Fibroblast of lung (primary cell): ENCODE measurements at regions not wholly inside any gene's neighbourhood (a gene's known extent, or its start where the extent isn't known, plus 50 kb on each side); places are given as distances from the start of the nearest gene placed in this dataset.

ENCODE experiments used
- DNase-seq, 2 donors: peaks; one replicate each; pipeline versions ENCODE4 v3.0.0 to v3.0.0-alpha.2; 2010; ENCODE audit warnings: low read depth in 2 of 2
- H2AFZ ChIP-seq: 2 replicates; pipeline ENCODE4 v1.5.1; 2012; ENCODE audit warnings: low read length, control low read depth, inconsistent platforms
- H3K27ac ChIP-seq: 2 replicates; pipeline ENCODE4 v1.5.1; 2011; ENCODE audit warnings: low read length, control low read depth; ENCODE audit not compliant: insufficient read depth
- H3K27me3 ChIP-seq: 2 replicates; pipeline ENCODE4 v1.5.1; 2011; ENCODE audit warnings: mild to moderate bottlenecking, low read length; ENCODE audit not compliant: control insufficient read depth, insufficient read depth
- H3K36me3 ChIP-seq: 2 replicates; pipeline ENCODE4 v1.5.1; 2011; ENCODE audit warnings: low read length; ENCODE audit not compliant: control insufficient read depth, insufficient read depth
- H3K4me1 ChIP-seq: 2 replicates; pipeline ENCODE4 v1.5.1; 2011; ENCODE audit warnings: low read length; ENCODE audit not compliant: control insufficient read depth, insufficient read depth; ENCODE audit errors: extremely low read depth
- H3K4me2 ChIP-seq: 2 replicates; pipeline ENCODE4 v1.5.1; 2011; ENCODE audit warnings: low read length, control low read depth; ENCODE audit not compliant: insufficient read depth; ENCODE audit errors: extremely low read depth
- H3K4me3 ChIP-seq, 4 experiments: fragments of 200-600 bp in 1 of 4; sonication (generic) in 1 of 4; replicated peaks in 1 of 4; 2 replicates each; pipeline ENCODE4 v1.5.1; 2011 to 2016; ENCODE audit warnings: low read length in 4 of 4, low read depth in 3 of 4, mild to moderate bottlenecking in 3 of 4, control low read depth in 2 of 4, inconsistent platforms in 1 of 4, mixed read lengths in 1 of 4; ENCODE audit not compliant: insufficient read depth in 1 of 4; ENCODE audit errors: control extremely low read depth in 1 of 4
- H3K79me2 ChIP-seq: 2 replicates; pipeline ENCODE4 v1.5.1; 2012; ENCODE audit warnings: mild to moderate bottlenecking, low read length, inconsistent platforms; ENCODE audit not compliant: control insufficient read depth, insufficient read depth
- H3K9ac ChIP-seq: 2 replicates; pipeline ENCODE4 v1.5.1; 2011; ENCODE audit warnings: mild to moderate bottlenecking, low read length, control low read depth; ENCODE audit not compliant: insufficient read depth
- H3K9me3 ChIP-seq: 2 replicates; pipeline ENCODE4 v1.5.1; 2012; ENCODE audit warnings: low read depth, low read length; ENCODE audit not compliant: control insufficient read depth, insufficient read depth
- H4K20me1 ChIP-seq: 2 replicates; pipeline ENCODE4 v1.5.1; 2011; ENCODE audit warnings: low read length; ENCODE audit not compliant: control insufficient read depth, insufficient read depth; ENCODE audit errors: extremely low read depth
- EZH2 ChIP-seq: IDR thresholded peaks from 2 replicates; pipeline ENCODE4 v1.5.1; 2012; ENCODE audit warnings: low read length, control low read depth, mild to moderate bottlenecking; ENCODE audit errors: missing control alignments
- TF ChIP-seq, protein P1 (sequence below), 2 donors: IDR thresholded peaks in 1 of 2; conservative IDR thresholded peaks in 1 of 2; 1 replicate in 1 of 2; 2 replicates in 1 of 2; pipeline ENCODE4 v1.5.1; 2011 to 2012; ENCODE audit warnings: low read length in 2 of 2, control low read depth in 1 of 2, inconsistent platforms in 1 of 2, low read depth in 1 of 2, mild to moderate bottlenecking in 1 of 2

DNA sequence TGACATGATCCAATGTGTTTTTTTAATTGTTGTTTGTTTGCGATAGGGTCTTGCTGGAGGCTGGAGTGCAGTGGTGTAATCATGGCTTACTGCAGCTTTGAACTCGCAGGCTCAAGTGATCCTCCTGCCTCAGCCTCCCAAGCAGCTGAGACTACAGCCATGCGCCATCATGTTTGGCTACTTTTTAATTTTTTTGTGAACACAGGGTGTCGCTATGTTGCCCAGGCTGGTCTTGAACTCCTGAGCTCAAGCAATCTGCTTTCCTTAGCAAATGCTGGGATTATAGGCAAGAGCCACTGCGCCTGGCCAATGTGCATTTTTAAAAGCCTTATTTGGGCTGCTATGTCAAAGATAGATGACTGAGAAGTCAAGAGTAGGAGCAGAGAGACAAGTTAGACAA is 123.0 kb downstream of the EDEM1 start:
- no peak for DNase-seq
- Histone ChIP-seq H3K79me2 (no peaks in the 10 kb centered on the region), H3K27me3 (no peaks in the 10 kb centered on the region), H3K4me1 (no peaks in the 10 kb centered on the region), H3K27ac (no peak overlapping the region), H3K4me2 (no peak overlapping the region), H4K20me1 (no peaks in the 10 kb centered on the region), H2AFZ (no peak overlapping the region), H3K36me3 (no peaks in the 10 kb centered on the region), H3K9ac (no peak overlapping the region), H3K4me3 (no peak overlapping the region), H3K9me3 (no peaks in the 10 kb centered on the region)
- TF ChIP-seq EZH2 = no peak
- TF ChIP-seq, protein P1, sequence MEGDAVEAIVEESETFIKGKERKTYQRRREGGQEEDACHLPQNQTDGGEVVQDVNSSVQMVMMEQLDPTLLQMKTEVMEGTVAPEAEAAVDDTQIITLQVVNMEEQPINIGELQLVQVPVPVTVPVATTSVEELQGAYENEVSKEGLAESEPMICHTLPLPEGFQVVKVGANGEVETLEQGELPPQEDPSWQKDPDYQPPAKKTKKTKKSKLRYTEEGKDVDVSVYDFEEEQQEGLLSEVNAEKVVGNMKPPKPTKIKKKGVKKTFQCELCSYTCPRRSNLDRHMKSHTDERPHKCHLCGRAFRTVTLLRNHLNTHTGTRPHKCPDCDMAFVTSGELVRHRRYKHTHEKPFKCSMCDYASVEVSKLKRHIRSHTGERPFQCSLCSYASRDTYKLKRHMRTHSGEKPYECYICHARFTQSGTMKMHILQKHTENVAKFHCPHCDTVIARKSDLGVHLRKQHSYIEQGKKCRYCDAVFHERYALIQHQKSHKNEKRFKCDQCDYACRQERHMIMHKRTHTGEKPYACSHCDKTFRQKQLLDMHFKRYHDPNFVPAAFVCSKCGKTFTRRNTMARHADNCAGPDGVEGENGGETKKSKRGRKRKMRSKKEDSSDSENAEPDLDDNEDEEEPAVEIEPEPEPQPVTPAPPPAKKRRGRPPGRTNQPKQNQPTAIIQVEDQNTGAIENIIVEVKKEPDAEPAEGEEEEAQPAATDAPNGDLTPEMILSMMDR (conservative IDR thresholded peaks at IDR 0.05 in 1 of 2, IDR thresholded peaks at IDR 0.05 in 1 of 2; ENCODE audit: low read depth in 1 of 2, low read length in 2 of 2) = no peak

DNA sequence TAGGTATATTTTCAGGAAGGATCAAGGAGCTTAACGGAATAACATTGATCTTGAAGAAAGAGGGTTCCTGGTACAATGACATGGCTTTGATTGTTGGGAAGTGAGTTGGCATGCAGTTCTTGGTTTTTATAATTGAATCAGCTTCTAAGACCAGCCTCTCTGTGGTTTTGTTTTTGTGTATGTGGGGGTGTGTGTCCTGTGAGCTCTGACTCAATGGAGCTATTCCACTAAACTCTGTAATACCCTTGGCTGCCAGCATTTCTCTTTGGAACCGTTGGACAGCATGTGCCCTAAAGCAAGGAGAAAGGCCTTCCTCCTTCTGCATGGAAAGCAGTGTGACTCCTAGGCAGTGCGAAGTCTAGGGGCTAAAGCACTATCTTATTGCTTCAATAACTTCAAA is 124.8 kb downstream of the EDEM1 start:
- Histone ChIP-seq H3K36me3 (no peaks in the 10 kb centered on the region), H3K9ac (no peak overlapping the region), H3K79me2 (no peaks in the 10 kb centered on the region), H3K4me2 (no peak overlapping the region), H3K4me3 (no peak overlapping the region), H3K9me3 (no peaks in the 10 kb centered on the region), H3K4me1 (no peaks in the 10 kb centered on the region), H3K27ac (no peak overlapping the region), H4K20me1 (no peaks in the 10 kb centered on the region), H3K27me3 (no peaks in the 10 kb centered on the region), H2AFZ (no peak overlapping the region)
- no peak for DNase-seq
- TF ChIP-seq EZH2 = no peak
- TF ChIP-seq, protein P1 (conservative IDR thresholded peaks at IDR 0.05 in 1 of 2, IDR thresholded peaks at IDR 0.05 in 1 of 2; ENCODE audit: low read depth in 1 of 2, low read length in 2 of 2) = no peak

DNA sequence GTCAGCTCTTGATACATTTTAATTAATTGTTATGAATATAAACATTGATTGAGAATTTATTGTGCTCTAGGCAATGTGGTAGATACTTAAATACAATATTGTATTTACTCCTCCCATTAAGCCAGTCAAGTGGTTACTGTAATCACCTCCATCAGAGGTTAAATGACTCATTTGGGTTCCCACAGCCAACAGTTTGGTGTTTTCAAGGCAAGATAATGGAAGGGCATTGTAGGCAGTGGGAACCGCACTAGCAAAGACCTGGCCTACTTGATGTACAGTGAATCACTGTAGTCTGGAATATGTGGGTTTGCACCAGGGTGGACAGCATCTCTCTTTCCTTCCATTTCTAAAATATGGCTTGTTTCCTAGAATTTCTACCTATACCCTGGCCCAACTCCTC is 127.4 kb downstream of the EDEM1 start:
- Histone ChIP-seq H3K79me2 (no peaks in the 10 kb centered on the region), H3K9me3 (no peaks in the 10 kb centered on the region), H3K27me3 (no peaks in the 10 kb centered on the region), H3K4me3 (no peak overlapping the region), H3K27ac (no peak overlapping the region), H3K4me2 (no peak overlapping the region), H3K9ac (no peak overlapping the region), H3K4me1 (no peaks in the 10 kb centered on the region), H4K20me1 (no peaks in the 10 kb centered on the region), H2AFZ (no peak overlapping the region), H3K36me3 (no peaks in the 10 kb centered on the region)
- DNase-seq = peak in 1 of 2 donors; percentile 21
- TF ChIP-seq, protein P1 (conservative IDR thresholded peaks at IDR 0.05 in 1 of 2, IDR thresholded peaks at IDR 0.05 in 1 of 2; ENCODE audit: low read depth in 1 of 2, low read length in 2 of 2) = no peak
- TF ChIP-seq EZH2 = no peak
